HG03575 (cell line): ENCODE measurements at regions not wholly inside any gene's neighbourhood (a gene's known extent, or its start where the extent isn't known, plus 50 kb on each side); places are given as distances from the start of the nearest gene placed in this dataset.
"Not testable (repeated sequence)": the region's sequence is repeated elsewhere in the genome, so short reads cannot be mapped to it uniquely, and the experiment has no call there.

ENCODE experiments used
- ATAC-seq: cut with Tn5 transposase; IDR thresholded peaks from one replicate; pipeline ENCODE4 v1.9.1; 2021; ENCODE audit not compliant: unreplicated experiment, insufficient number of reproducible peaks, low FRiP score; ENCODE audit errors: extremely low read depth

- ATAC-seq, result not testable (repeated sequence)
Measured at GRCh38 chr4:188740172-188740571, 600.9 kb downstream of the TRIML1 start.

- not testable (repeated sequence) for ATAC-seq
Measured at GRCh38 chr4:188740791-188741190, 601.5 kb downstream of the TRIML1 start.

- ATAC-seq, result no peak
Measured at GRCh38 chr4:188754372-188755002, 615.2 kb downstream of the TRIML1 start.

- ATAC-seq, result no peak
Measured at GRCh38 chr4:188767496-188767895, 628.3 kb downstream of the TRIML1 start.

GRCh38 chr4:188778905-188779304 lies 639.7 kb downstream of the TRIML1 start:
- no peak for ATAC-seq

- no peak for ATAC-seq
Measured at GRCh38 chr4:188779581-188779980, 640.3 kb downstream of the TRIML1 start.

- no peak for ATAC-seq
Measured at GRCh38 chr4:188780028-188780427, 640.8 kb downstream of the TRIML1 start.

- no peak for ATAC-seq
Measured at GRCh38 chr4:188780686-188781085, 641.4 kb downstream of the TRIML1 start.

GRCh38 chr4:188781655-188782054 lies 642.4 kb downstream of the TRIML1 start:
- no peak for ATAC-seq

- ATAC-seq, result no peak
Measured at GRCh38 chr4:188783175-188783574, 643.9 kb downstream of the TRIML1 start.

GRCh38 chr4:188783606-188784160 lies 644.4 kb downstream of the TRIML1 start:
- ATAC-seq, result no peak

GRCh38 chr4:188796600-188796999 lies 657.4 kb downstream of the TRIML1 start:
- not testable (repeated sequence) for ATAC-seq

GRCh38 chr4:188797011-188797410 lies 657.8 kb downstream of the TRIML1 start:
- not testable (repeated sequence) for ATAC-seq

GRCh38 chr4:188804861-188805260 lies 665.6 kb downstream of the TRIML1 start:
- ATAC-seq, result no peak

GRCh38 chr4:188811121-188811520 lies 671.9 kb downstream of the TRIML1 start:
- no peak for ATAC-seq

GRCh38 chr4:188812644-188813043 lies 673.4 kb downstream of the TRIML1 start:
- ATAC-seq, result no peak

- ATAC-seq, result no peak
Measured at GRCh38 chr4:188818300-188818699, 679.1 kb downstream of the TRIML1 start.

GRCh38 chr4:188819233-188819632 lies 680.0 kb downstream of the TRIML1 start:
- ATAC-seq, result no peak

- ATAC-seq, result no peak
Measured at GRCh38 chr4:188821500-188821899, 682.3 kb downstream of the TRIML1 start.

- ATAC-seq, result no peak
Measured at GRCh38 chr4:188822698-188823097, 683.5 kb downstream of the TRIML1 start.

- no peak for ATAC-seq
Measured at GRCh38 chr4:188824553-188824952, 685.3 kb downstream of the TRIML1 start.
